DND-41 (cell line): ENCODE measurements at regions not wholly inside any gene's neighbourhood (a gene's known extent, or its start where the extent isn't known, plus 50 kb on each side); places are given as distances from the start of the nearest gene placed in this dataset.

Source experiments
- CTCF ChIP-seq: IDR thresholded peaks from 2 replicates; pipeline ENCODE4 v1.5.1; 2012; ENCODE audit warnings: borderline replicate concordance, low read length, moderate library complexity, mild to moderate bottlenecking; ENCODE audit not compliant: poor library complexity, severe bottlenecking; ENCODE audit errors: extremely low read depth
- EZH2 ChIP-seq: IDR thresholded peaks from 3 replicates; pipeline ENCODE4 v1.6.1; 2012; ENCODE audit warnings: borderline replicate concordance, low read depth, mild to moderate bottlenecking, moderate library complexity, low read length, inconsistent platforms; ENCODE audit not compliant: severe bottlenecking

- TF ChIP-seq CTCF (no peak), EZH2 (no peak)
Measured at GRCh38 chr6:9936551-9936950, 478.3 kb downstream of the TFAP2A start.
